Ectodermal cell (in vitro differentiated cells): ENCODE measurements at regions not wholly inside any gene's neighbourhood (a gene's known extent, or its start where the extent isn't known, plus 50 kb on each side); places are given as distances from the start of the nearest gene placed in this dataset.

ENCODE experiments used
- H3K27ac ChIP-seq: 2 replicates; pipeline ENCODE4 v1.7.0; 2013; ENCODE audit warnings: mild to moderate bottlenecking, low read depth, low read length; ENCODE audit not compliant: insufficient read depth, poor library complexity, severe bottlenecking
- H3K27me3 ChIP-seq: 2 replicates; pipeline ENCODE4 v1.7.0; 2013; ENCODE audit warnings: mild to moderate bottlenecking, low read length; ENCODE audit not compliant: insufficient read depth, control insufficient read depth, poor library complexity, severe bottlenecking
- H3K36me3 ChIP-seq: one replicate; pipeline ENCODE4 v1.7.0; 2013; ENCODE audit warnings: low read length; ENCODE audit not compliant: control insufficient read depth, insufficient read depth
- H3K4me1 ChIP-seq: one replicate; pipeline ENCODE4 v1.7.0; 2013; ENCODE audit warnings: low read length; ENCODE audit not compliant: control insufficient read depth, insufficient read depth
- H3K4me3 ChIP-seq: 2 replicates; pipeline ENCODE4 v1.7.0; 2013; ENCODE audit warnings: low read depth, low read length, control low read depth; ENCODE audit not compliant: insufficient read depth
- H3K9me3 ChIP-seq: 2 replicates; pipeline ENCODE4 v1.7.0; 2013; ENCODE audit warnings: mild to moderate bottlenecking, low read length, moderate library complexity; ENCODE audit not compliant: control insufficient read depth
- WGBS, 2 experiments: methylation state at CpG; one replicate each; pipeline ENCODE4 v1.1.7; 2013; ENCODE audit warnings: missing lambda C conversion rate in 2 of 2; 5-methylcytosine and 5-hydroxymethylcytosine counted together

- Histone ChIP-seq H3K4me1 (peaks cover under 1% of the 10 kb centered on the region), H3K27me3 (no peaks in the 10 kb centered on the region)
- WGBS, 2 experiments, result no CpG with 5 or more reads among the region's 1 CpG
Measured at GRCh38 chr10:113379091-113379490, 173.8 kb upstream of the HABP2 start.

GRCh38 chr10:113381416-113381815, 171.4 kb upstream of the HABP2 start:
- Histone ChIP-seq H3K27me3 (no peaks in the 10 kb centered on the region), H3K36me3 (no peaks in the 10 kb centered on the region), H3K27ac (no peak overlapping the region), H3K4me3 (no peak overlapping the region), H3K4me1 (peaks cover 9% of the 10 kb centered on the region), H3K9me3 (no peaks in the 10 kb centered on the region)
- WGBS, 2 experiments, result 84 to 85% methylated on average over 6 of the region's 6 CpGs

More at GRCh38 chr10:113379091-113379490, 173.8 kb upstream of the HABP2 start:
- Histone ChIP-seq H3K36me3 (no peaks in the 10 kb centered on the region), H3K4me3 (no peak overlapping the region), H3K27ac (no peak overlapping the region), H3K9me3 (no peaks in the 10 kb centered on the region)

- no peak overlapping the region for H3K4me3 ChIP-seq
- no peaks in the 10 kb centered on the region for H3K9me3 ChIP-seq
- peaks cover 9% of the 10 kb centered on the region for H3K4me1 ChIP-seq
- H3K27me3 ChIP-seq, result no peaks in the 10 kb centered on the region
- H3K36me3 ChIP-seq, result no peaks in the 10 kb centered on the region
- WGBS, 2 experiments, result 89% methylated on average over 7 to 9 of the region's 9 CpGs
- no peak overlapping the region for H3K27ac ChIP-seq
Measured at GRCh38 chr10:113381981-113382509, 170.8 kb upstream of the HABP2 start.

- H3K36me3 ChIP-seq, result no peaks in the 10 kb centered on the region
- 93 to 98% methylated on average over 3 of the region's 3 CpGs for WGBS, 2 experiments
- no peaks in the 10 kb centered on the region for H3K27me3 ChIP-seq
- no peak overlapping the region for H3K4me3 ChIP-seq
- no peak overlapping the region for H3K27ac ChIP-seq
- H3K4me1 ChIP-seq, result peaks cover 9% of the 10 kb centered on the region
- no peaks in the 10 kb centered on the region for H3K9me3 ChIP-seq
Measured at GRCh38 chr10:113382691-113383090, 170.2 kb upstream of the HABP2 start.

GRCh38 chr10:113384181-113384580, 168.7 kb upstream of the HABP2 start:
- WGBS, 2 experiments, result 71 to 79% methylated on average over 3 to 4 of the region's 4 CpGs
- peaks cover 9% of the 10 kb centered on the region for H3K4me1 ChIP-seq
- no peak overlapping the region for H3K4me3 ChIP-seq
- H3K27me3 ChIP-seq, result no peaks in the 10 kb centered on the region
- no peaks in the 10 kb centered on the region for H3K36me3 ChIP-seq
- H3K9me3 ChIP-seq, result no peaks in the 10 kb centered on the region
- H3K27ac ChIP-seq, result no peak overlapping the region

- H3K27ac ChIP-seq, result no peak overlapping the region
- no peaks in the 10 kb centered on the region for H3K9me3 ChIP-seq
- H3K36me3 ChIP-seq, result no peaks in the 10 kb centered on the region
- 49 to 51% methylated on average over 18 of the region's 18 CpGs for WGBS, 2 experiments
- no peaks in the 10 kb centered on the region for H3K27me3 ChIP-seq
- no peak overlapping the region for H3K4me3 ChIP-seq
- H3K4me1 ChIP-seq, result peaks cover 9% of the 10 kb centered on the region
Measured at GRCh38 chr10:113385021-113385999, 167.5 kb upstream of the HABP2 start.

- 91 to 98% methylated on average over 3 of the region's 3 CpGs for WGBS, 2 experiments
- H3K4me3 ChIP-seq, result no peak overlapping the region
- H3K9me3 ChIP-seq, result no peaks in the 10 kb centered on the region
- H3K27ac ChIP-seq, result no peak overlapping the region
- no peaks in the 10 kb centered on the region for H3K27me3 ChIP-seq
- H3K36me3 ChIP-seq, result no peaks in the 10 kb centered on the region
- peaks cover 9% of the 10 kb centered on the region for H3K4me1 ChIP-seq
Measured at GRCh38 chr10:113386005-113386404, 166.8 kb upstream of the HABP2 start.

GRCh38 chr10:113389969-113390368, 162.9 kb upstream of the HABP2 start:
- H3K9me3 ChIP-seq, result no peaks in the 10 kb centered on the region
- H3K4me3 ChIP-seq, result no peak overlapping the region
- no peaks in the 10 kb centered on the region for H3K27me3 ChIP-seq
- no peaks in the 10 kb centered on the region for H3K36me3 ChIP-seq
- H3K27ac ChIP-seq, result no peak overlapping the region
- no peaks in the 10 kb centered on the region for H3K4me1 ChIP-seq
- WGBS, 2 experiments, result 90 to 92% methylated on average over 5 of the region's 5 CpGs

GRCh38 chr10:113390896-113391295, 162.0 kb upstream of the HABP2 start:
- Histone ChIP-seq H3K27ac (no peak overlapping the region), H3K27me3 (no peaks in the 10 kb centered on the region), H3K36me3 (no peaks in the 10 kb centered on the region), H3K4me1 (no peaks in the 10 kb centered on the region), H3K4me3 (no peak overlapping the region), H3K9me3 (no peaks in the 10 kb centered on the region)
- 90 to 91% methylated on average over 4 of the region's 4 CpGs for WGBS, 2 experiments

- Histone ChIP-seq H3K4me3 (no peak overlapping the region), H3K9me3 (no peaks in the 10 kb centered on the region), H3K4me1 (no peaks in the 10 kb centered on the region), H3K27me3 (no peaks in the 10 kb centered on the region), H3K27ac (no peak overlapping the region), H3K36me3 (no peaks in the 10 kb centered on the region)
- 91 to 95% methylated on average over 8 to 9 of the region's 9 CpGs for WGBS, 2 experiments
Measured at GRCh38 chr10:113397047-113397446, 155.8 kb upstream of the HABP2 start.
